Endothelial cell of umbilical vein (primary cell): ENCODE measurements at regions not wholly inside any gene's neighbourhood (a gene's known extent, or its start where the extent isn't known, plus 50 kb on each side); places are given as distances from the start of the nearest gene placed in this dataset.

Experiments used
- MAX ChIP-seq: IDR thresholded peaks from 2 replicates; pipeline ENCODE4 v1.6.1; 2011; ENCODE audit not compliant: insufficient read depth, insufficient read length
- POLR2A ChIP-seq: IDR thresholded peaks from 2 replicates; pipeline ENCODE4 v1.6.1; 2012; ENCODE audit warnings: low read depth, mild to moderate bottlenecking, control low read depth, low read length
- TF ChIP-seq, protein P1 (sequence below), 2 donors: IDR thresholded peaks; 1 replicate in 1 of 2; 2 replicates in 1 of 2; pipeline ENCODE4 v1.5.1; 2011; ENCODE audit warnings: low read length in 2 of 2, mild to moderate bottlenecking in 2 of 2, moderate library complexity in 2 of 2, control low read depth in 1 of 2, inconsistent platforms in 1 of 2, low read depth in 1 of 2; ENCODE audit not compliant: insufficient read depth in 1 of 2; ENCODE audit errors: extremely low read depth in 1 of 2

DNA sequence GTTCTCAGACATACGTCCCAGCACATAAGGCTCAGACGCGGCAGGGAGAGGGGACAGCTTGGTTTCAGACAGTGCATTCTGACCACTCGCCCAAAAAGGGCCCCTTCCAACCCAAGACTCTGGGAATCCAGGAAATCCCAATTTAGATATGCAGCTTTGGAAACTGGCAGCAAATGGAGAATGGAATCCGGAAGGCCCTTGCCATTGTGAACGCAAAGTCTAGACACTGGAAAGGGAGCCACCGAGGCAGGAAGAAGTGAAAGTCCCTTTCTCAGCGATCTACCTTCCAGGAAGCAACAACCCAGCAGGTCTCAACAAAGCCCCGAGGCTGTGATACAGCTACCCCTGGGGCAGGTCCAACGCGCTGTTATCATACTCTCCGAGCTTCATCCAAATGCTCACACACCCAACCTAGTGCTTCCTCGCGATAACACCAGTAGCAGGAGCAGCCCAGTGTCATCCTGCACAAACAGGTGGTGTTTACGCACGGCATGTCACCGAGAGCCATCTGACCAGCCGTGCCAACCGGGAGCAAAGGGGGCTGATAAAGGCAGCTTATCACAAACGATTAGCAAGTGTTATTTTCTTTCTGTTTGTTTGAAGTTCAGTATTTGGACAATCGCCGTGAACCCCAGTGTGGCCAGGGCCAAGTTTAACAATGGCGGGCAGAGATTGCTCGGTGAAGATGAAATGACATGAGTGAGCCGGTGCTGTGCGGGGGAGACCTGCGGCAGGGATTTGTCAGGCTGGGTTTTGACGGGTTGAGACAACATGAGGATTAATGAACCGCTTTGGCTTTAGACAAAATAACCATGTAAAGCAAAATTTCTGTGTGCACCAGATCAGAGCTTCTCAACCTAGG is 240.6 kb downstream of the FOXL1 start:
- TF ChIP-seq, protein P1, sequence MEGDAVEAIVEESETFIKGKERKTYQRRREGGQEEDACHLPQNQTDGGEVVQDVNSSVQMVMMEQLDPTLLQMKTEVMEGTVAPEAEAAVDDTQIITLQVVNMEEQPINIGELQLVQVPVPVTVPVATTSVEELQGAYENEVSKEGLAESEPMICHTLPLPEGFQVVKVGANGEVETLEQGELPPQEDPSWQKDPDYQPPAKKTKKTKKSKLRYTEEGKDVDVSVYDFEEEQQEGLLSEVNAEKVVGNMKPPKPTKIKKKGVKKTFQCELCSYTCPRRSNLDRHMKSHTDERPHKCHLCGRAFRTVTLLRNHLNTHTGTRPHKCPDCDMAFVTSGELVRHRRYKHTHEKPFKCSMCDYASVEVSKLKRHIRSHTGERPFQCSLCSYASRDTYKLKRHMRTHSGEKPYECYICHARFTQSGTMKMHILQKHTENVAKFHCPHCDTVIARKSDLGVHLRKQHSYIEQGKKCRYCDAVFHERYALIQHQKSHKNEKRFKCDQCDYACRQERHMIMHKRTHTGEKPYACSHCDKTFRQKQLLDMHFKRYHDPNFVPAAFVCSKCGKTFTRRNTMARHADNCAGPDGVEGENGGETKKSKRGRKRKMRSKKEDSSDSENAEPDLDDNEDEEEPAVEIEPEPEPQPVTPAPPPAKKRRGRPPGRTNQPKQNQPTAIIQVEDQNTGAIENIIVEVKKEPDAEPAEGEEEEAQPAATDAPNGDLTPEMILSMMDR (IDR thresholded peaks at IDR 0.05; ENCODE audit: extremely low read depth in 1 of 2, insufficient read depth in 1 of 2, low read depth in 1 of 2, low read length in 2 of 2) = no peak
- TF ChIP-seq POLR2A (no peak), MAX (no peak)
